ENCODE measurements at regions not wholly inside any gene's neighbourhood (a gene's known extent, or its start where the extent isn't known, plus 50 kb on each side); places are given as distances from the start of the nearest gene placed in this dataset.

GRCh38 chr15:62338497-62338896 lies 173.4 kb upstream of the C2CD4B start:
- TF ChIP-seq POLR2A (IDR thresholded peaks at IDR 0.05): no peak
- no peak for TF ChIP-seq POLR2AphosphoS5 (IDR thresholded peaks at IDR 0.05; ENCODE audit: insufficient read depth in 1 of 2, low read depth in 1 of 2)
- no peak for TF ChIP-seq CTCF (IDR thresholded peaks at IDR 0.05)
- H3K4me1 ChIP-seq: no peaks in the 10 kb centered on the region
- no peaks in the 10 kb centered on the region for H3K27me3 ChIP-seq
- H3K4me3 ChIP-seq: no peak overlapping the region
- H3K36me3 ChIP-seq: no peaks in the 10 kb centered on the region
- intact Hi-C loops (cut with DNase I): no loop called here
- DNase-seq (ENCODE audit: extremely low spot score in 2 of 2): no peak
- no peaks in the 10 kb centered on the region for H3K9me3 ChIP-seq
- no peak overlapping the region for H3K27ac ChIP-seq

GRCh38 chr15:62342959-62343358 lies 177.9 kb upstream of the C2CD4B start:
- intact Hi-C loops (cut with DNase I): no loop called here
- DNase-seq (ENCODE audit: extremely low spot score in 2 of 2): no peak
- TF ChIP-seq POLR2AphosphoS5 (IDR thresholded peaks at IDR 0.05; ENCODE audit: insufficient read depth in 1 of 2, low read depth in 1 of 2) (no peak), CTCF (IDR thresholded peaks at IDR 0.05) (no peak), POLR2A (IDR thresholded peaks at IDR 0.05) (no peak)

DNA sequence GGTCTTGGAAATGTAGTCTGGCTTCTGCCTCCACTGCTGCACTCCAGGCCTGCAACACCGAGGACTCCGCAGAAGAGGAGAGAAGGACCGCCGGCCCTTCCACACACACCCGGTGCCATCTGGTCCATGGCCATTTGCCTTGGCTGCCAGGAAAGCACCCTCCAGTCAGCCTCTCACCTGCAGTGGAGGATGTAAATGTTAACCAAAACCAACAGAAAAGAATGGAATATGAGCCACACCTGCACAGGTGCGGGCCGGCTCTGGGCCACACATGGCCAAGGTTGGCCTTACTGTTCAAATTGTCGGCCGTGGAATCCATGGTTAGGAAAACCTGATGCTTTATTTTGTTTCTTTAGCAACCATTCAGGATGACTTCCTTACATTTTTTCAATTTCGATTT lies 178.3 kb upstream of the C2CD4B start:
- Histone ChIP-seq H3K36me3 (no peaks in the 10 kb centered on the region), H3K4me3 (no peak overlapping the region), H3K27ac (no peak overlapping the region), H3K27me3 (no peaks in the 10 kb centered on the region), H3K4me1 (no peaks in the 10 kb centered on the region), H3K9me3 (no peaks in the 10 kb centered on the region)
- intact Hi-C loops (cut with DNase I): no loop called here
- no peak for TF ChIP-seq POLR2A (IDR thresholded peaks at IDR 0.05)
- no peak for TF ChIP-seq CTCF (IDR thresholded peaks at IDR 0.05)
- TF ChIP-seq POLR2AphosphoS5 (IDR thresholded peaks at IDR 0.05; ENCODE audit: insufficient read depth in 1 of 2, low read depth in 1 of 2): no peak
- no peak for DNase-seq (ENCODE audit: extremely low spot score in 2 of 2)

More at GRCh38 chr15:62342959-62343358, 177.9 kb upstream of the C2CD4B start:
- Histone ChIP-seq H3K4me1 (no peaks in the 10 kb centered on the region), H3K9me3 (no peaks in the 10 kb centered on the region), H3K36me3 (no peaks in the 10 kb centered on the region), H3K27me3 (no peaks in the 10 kb centered on the region), H3K4me3 (no peak overlapping the region), H3K27ac (no peak overlapping the region)

DNA sequence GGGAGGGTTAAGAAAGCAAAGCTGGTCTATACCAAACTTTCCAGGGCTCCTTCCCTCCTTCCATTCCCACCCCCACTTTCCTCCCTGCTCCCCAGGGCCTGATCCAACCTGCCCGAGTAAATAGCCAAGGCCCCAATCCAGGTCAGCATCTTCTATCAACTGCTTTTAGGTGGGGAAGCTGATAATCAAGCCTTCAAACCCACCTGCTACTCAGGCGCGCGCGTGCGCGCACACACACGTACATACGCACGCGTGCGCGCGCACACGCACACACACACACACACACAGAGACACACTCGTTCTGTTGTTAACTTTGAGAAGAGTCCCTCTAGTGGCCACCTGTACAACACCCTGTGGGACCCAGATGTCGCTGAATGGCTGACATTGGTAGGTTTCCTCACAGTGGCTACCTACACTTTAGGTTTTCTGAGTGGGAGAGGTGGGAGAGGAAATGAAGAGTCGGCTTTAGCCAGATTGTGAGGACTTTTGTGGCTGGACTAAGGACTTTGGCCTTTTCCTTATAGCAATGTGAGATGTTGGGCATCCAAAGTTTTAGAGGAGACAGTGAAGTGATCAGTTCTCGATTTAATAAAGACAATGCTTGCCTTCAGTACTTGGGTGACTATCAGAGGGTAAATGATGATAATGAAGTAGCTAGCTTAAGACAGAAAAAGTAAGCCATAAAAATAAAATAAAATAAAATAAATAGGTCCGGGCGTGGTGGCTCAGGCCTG lies 179.9 kb upstream of the C2CD4B start:
- intact Hi-C loops (cut with DNase I): no loop called here
- Histone ChIP-seq H3K4me1 (no peaks in the 10 kb centered on the region), H3K36me3 (no peaks in the 10 kb centered on the region), H3K4me3 (no peak overlapping the region), H3K27me3 (no peaks in the 10 kb centered on the region), H3K9me3 (no peaks in the 10 kb centered on the region), H3K27ac (no peak overlapping the region)
- no peak for DNase-seq (ENCODE audit: extremely low spot score in 2 of 2)
- TF ChIP-seq POLR2AphosphoS5 (IDR thresholded peaks at IDR 0.05; ENCODE audit: insufficient read depth in 1 of 2, low read depth in 1 of 2): no peak
- TF ChIP-seq CTCF (IDR thresholded peaks at IDR 0.05): peak in 2 of 3 experiments; percentile 17 to 47

GRCh38 chr15:62346168-62346567 lies 181.1 kb upstream of the C2CD4B start:
- no peak for DNase-seq (ENCODE audit: extremely low spot score in 2 of 2)
- Histone ChIP-seq H3K27ac (no peak overlapping the region), H3K4me3 (no peak overlapping the region), H3K36me3 (no peaks in the 10 kb centered on the region), H3K4me1 (no peaks in the 10 kb centered on the region), H3K9me3 (no peaks in the 10 kb centered on the region), H3K27me3 (no peaks in the 10 kb centered on the region)
- intact Hi-C loops (cut with DNase I): no loop called here
- no peak for TF ChIP-seq POLR2A (IDR thresholded peaks at IDR 0.05)
- TF ChIP-seq CTCF (IDR thresholded peaks at IDR 0.05): no peak
- TF ChIP-seq POLR2AphosphoS5 (IDR thresholded peaks at IDR 0.05; ENCODE audit: insufficient read depth in 1 of 2, low read depth in 1 of 2): no peak
